Common myeloid progenitor, CD34-positive (primary cell): ENCODE measurements at regions not wholly inside any gene's neighbourhood (a gene's known extent, or its start where the extent isn't known, plus 50 kb on each side); places are given as distances from the start of the nearest gene placed in this dataset.

Experiments
- CTCF ChIA-PET: fragments of 350-600 bp; sonication (Branson Sonifier 250); formaldehyde crosslinking; loops from one replicate; lab custom pipeline; 2021; ENCODE audit warnings: antibody characterized with exemption; lab: Charles Lee
- POLR2A ChIA-PET: fragments of 350-600 bp; sonication (Branson Sonifier 250); formaldehyde crosslinking; loops from one replicate; lab custom pipeline; 2021; ENCODE audit warnings: antibody characterized with exemption; lab: Charles Lee
- DNase-seq, 3 donors: peaks; one replicate each; pipeline versions ENCODE4 v3.0.0 to v3.0.0-alpha.2; 2013
- H3K27ac ChIP-seq, 2 experiments: 1 replicate in 1 of 2; 2 replicates in 1 of 2; pipeline ENCODE4 v1.7.0; 2013; ENCODE audit warnings: inconsistent platforms in 2 of 2, low read length in 2 of 2, mild to moderate bottlenecking in 2 of 2, low read depth in 1 of 2, moderate library complexity in 1 of 2; ENCODE audit not compliant: severe bottlenecking in 2 of 2, insufficient read depth in 1 of 2, poor library complexity in 1 of 2
- H3K27me3 ChIP-seq, 5 experiments: replicated peaks in 2 of 5; 1 replicate in 3 of 5; 2 replicates in 2 of 5; pipeline versions ENCODE4 v1.6.1 to v1.7.0; 2013; ENCODE audit warnings: low read length in 4 of 5, mild to moderate bottlenecking in 2 of 5, moderate library complexity in 2 of 5, inconsistent platforms in 1 of 5; ENCODE audit not compliant: insufficient read depth in 5 of 5, control insufficient read depth in 4 of 5
- H3K36me3 ChIP-seq, 4 experiments: 1 replicate in 2 of 4; 2 replicates in 2 of 4; pipeline versions ENCODE4 v1.6.1 to v1.7.0; 2013; ENCODE audit warnings: low read length in 3 of 4, control low read depth in 1 of 4, mild to moderate bottlenecking in 1 of 4; ENCODE audit not compliant: control insufficient read depth in 4 of 4, insufficient read depth in 4 of 4
- H3K4me1 ChIP-seq, 4 experiments: 1 replicate in 3 of 4; 2 replicates in 1 of 4; pipeline versions ENCODE4 v1.6.1 to v1.7.1; 2013; ENCODE audit warnings: low read length in 3 of 4, mild to moderate bottlenecking in 3 of 4, control low read depth in 1 of 4, inconsistent platforms in 1 of 4, moderate library complexity in 1 of 4; ENCODE audit not compliant: control insufficient read depth in 4 of 4, insufficient read depth in 4 of 4; ENCODE audit errors: control extremely low read depth in 1 of 4
- H3K4me3 ChIP-seq, 7 experiments: 1 replicate in 4 of 7; 2 replicates in 3 of 7; pipeline versions ENCODE4 v1.5.1 to v1.7.0; 2013; ENCODE audit warnings: mild to moderate bottlenecking in 7 of 7, low read length in 6 of 7, moderate library complexity in 6 of 7, inconsistent platforms in 2 of 7, low read depth in 2 of 7, control low read depth in 1 of 7; ENCODE audit not compliant: insufficient read depth in 4 of 7, control insufficient read depth in 1 of 7; ENCODE audit errors: extremely low read depth in 1 of 7
- H3K9me3 ChIP-seq, 5 experiments: 1 replicate in 4 of 5; 2 replicates in 1 of 5; pipeline versions ENCODE4 v1.6.1 to v1.7.1; 2013; ENCODE audit warnings: low read length in 4 of 5, mild to moderate bottlenecking in 2 of 5, inconsistent platforms in 1 of 5, low read depth in 1 of 5, moderate library complexity in 1 of 5; ENCODE audit not compliant: control insufficient read depth in 4 of 5, insufficient read depth in 2 of 5; ENCODE audit errors: control extremely low read depth in 1 of 5
- WGBS: methylation state at CpG from one replicate; pipeline ENCODE4 v1.1.5; 2013; ENCODE audit not compliant: insufficient coverage; 5-methylcytosine and 5-hydroxymethylcytosine counted together

- Histone ChIP-seq H3K27ac (no peak overlapping the region), H3K27me3 (peaks cover 0 to 59% (median 6%) of the 10 kb centered on the region in 5 experiments), H3K4me1 (peaks cover 0 to 34% (median 28%) of the 10 kb centered on the region in 4 experiments), H3K4me3 (no peak overlapping the region), H3K9me3 (no peaks in the 10 kb centered on the region), H3K36me3 (no peaks in the 10 kb centered on the region)
- ChIA-PET POLR2A (no interaction called here), CTCF (no interaction called here)
- 98% methylated on average over 15 of the region's 23 CpGs for WGBS
- no peak for DNase-seq
Measured at GRCh38 chr1:2970311-2971071, 50.8 kb upstream of the ACTRT2 start.

GRCh38 chr1:2971101-2971501 is 50.2 kb upstream of the ACTRT2 start:
- H3K27ac ChIP-seq, result no peak overlapping the region
- ChIA-PET POLR2A (no interaction called here), CTCF (no interaction called here)
- H3K9me3 ChIP-seq, result no peaks in the 10 kb centered on the region
- WGBS, result 93% methylated on average over 2 of the region's 9 CpGs
- H3K27me3 ChIP-seq, result peaks cover 0 to 53% (median 6%) of the 10 kb centered on the region in 5 experiments
- peaks cover 0 to 34% (median 28%) of the 10 kb centered on the region in 4 experiments for H3K4me1 ChIP-seq
- no peak for DNase-seq
- H3K4me3 ChIP-seq, result no peak overlapping the region
- no peaks in the 10 kb centered on the region for H3K36me3 ChIP-seq
